ENCODE measurements at regions not wholly inside any gene's neighbourhood (a gene's known extent, or its start where the extent isn't known, plus 50 kb on each side); places are given as distances from the start of the nearest gene placed in this dataset.
A peak's percentile ranks its signal among the peaks of the same experiment; 100 is the strongest.

GRCh38 chr16:77579351-77579891 lies 142.9 kb upstream of the NUDT7 start:
- no peak overlapping the region for H3K9ac ChIP-seq
- no peak overlapping the region for H2AFZ ChIP-seq (replicated peaks)
- H3K27me3 Mint-ChIP-seq (ENCODE audit: insufficient read depth, low read depth) = no peaks in the 10 kb centered on the region
- TF ChIP-seq EZH2 (IDR thresholded peaks at IDR 0.05) (no peak), EZH2phosphoT487 (IDR thresholded peaks at IDR 0.05) (no peak)
- TF ChIP-seq, protein P1, sequence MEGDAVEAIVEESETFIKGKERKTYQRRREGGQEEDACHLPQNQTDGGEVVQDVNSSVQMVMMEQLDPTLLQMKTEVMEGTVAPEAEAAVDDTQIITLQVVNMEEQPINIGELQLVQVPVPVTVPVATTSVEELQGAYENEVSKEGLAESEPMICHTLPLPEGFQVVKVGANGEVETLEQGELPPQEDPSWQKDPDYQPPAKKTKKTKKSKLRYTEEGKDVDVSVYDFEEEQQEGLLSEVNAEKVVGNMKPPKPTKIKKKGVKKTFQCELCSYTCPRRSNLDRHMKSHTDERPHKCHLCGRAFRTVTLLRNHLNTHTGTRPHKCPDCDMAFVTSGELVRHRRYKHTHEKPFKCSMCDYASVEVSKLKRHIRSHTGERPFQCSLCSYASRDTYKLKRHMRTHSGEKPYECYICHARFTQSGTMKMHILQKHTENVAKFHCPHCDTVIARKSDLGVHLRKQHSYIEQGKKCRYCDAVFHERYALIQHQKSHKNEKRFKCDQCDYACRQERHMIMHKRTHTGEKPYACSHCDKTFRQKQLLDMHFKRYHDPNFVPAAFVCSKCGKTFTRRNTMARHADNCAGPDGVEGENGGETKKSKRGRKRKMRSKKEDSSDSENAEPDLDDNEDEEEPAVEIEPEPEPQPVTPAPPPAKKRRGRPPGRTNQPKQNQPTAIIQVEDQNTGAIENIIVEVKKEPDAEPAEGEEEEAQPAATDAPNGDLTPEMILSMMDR (IDR thresholded peaks at IDR 0.05) = no peak
- no peaks in the 10 kb centered on the region for H3K9me3 ChIP-seq (ENCODE audit: low read depth)
- H3K4me2 ChIP-seq = no peak overlapping the region
- no peaks in the 10 kb centered on the region for H3K27me3 ChIP-seq
- H3K36me3 ChIP-seq = no peaks in the 10 kb centered on the region
- no peaks in the 10 kb centered on the region for H3K4me1 Mint-ChIP-seq
- no peak overlapping the region for H3K27ac ChIP-seq
- H3F3A ChIP-seq (ENCODE audit: low read depth) = no peaks in the 10 kb centered on the region
- no peak overlapping the region for H3K4me3 ChIP-seq
- no peaks in the 10 kb centered on the region for H4K20me1 ChIP-seq (ENCODE audit: low read depth)
- no peak overlapping the region for H3K4me3 Mint-ChIP-seq
- no peaks in the 10 kb centered on the region for H3K9me3 Mint-ChIP-seq
- H3K27ac Mint-ChIP-seq = no peak overlapping the region
- no peaks in the 10 kb centered on the region for H3K36me3 Mint-ChIP-seq
- H3K4me1 ChIP-seq = peaks cover 4% of the 10 kb centered on the region
- DNase-seq (ENCODE audit: low spot score) = no peak
- no peaks in the 10 kb centered on the region for H3K79me2 ChIP-seq (ENCODE audit: low read depth)

DNA sequence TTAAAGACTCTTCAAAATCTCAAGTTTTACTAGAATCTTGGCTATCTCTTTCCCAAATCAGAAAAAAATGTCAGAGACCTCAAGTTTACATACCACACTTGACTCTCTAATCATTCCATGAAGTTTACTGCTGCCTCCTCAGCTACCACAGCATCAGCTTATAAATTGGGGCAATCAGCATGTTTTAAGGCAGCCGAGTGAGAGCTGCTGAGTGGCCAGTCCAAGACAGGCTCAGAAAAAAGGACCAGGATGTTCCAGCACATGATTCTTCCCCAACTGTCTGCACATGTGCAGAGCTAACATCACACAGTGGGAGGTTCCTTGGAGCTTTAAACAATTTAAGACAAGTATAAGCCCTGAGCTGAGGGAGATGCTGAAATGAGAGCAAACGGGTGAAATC lies 140.6 kb upstream of the NUDT7 start:
- H3K27ac Mint-ChIP-seq = no peak overlapping the region
- TF ChIP-seq EZH2 (IDR thresholded peaks at IDR 0.05) (no peak), EZH2phosphoT487 (IDR thresholded peaks at IDR 0.05) (no peak)
- TF ChIP-seq, protein P1 (IDR thresholded peaks at IDR 0.05) = no peak
- H3K4me3 Mint-ChIP-seq = no peak overlapping the region
- no peaks in the 10 kb centered on the region for H3K36me3 Mint-ChIP-seq
- Histone ChIP-seq H3K27ac (no peak overlapping the region), H3K4me2 (no peak overlapping the region), H3K27me3 (no peaks in the 10 kb centered on the region), H4K20me1 (ENCODE audit: low read depth) (no peaks in the 10 kb centered on the region), H3K4me1 (peaks cover 4% of the 10 kb centered on the region), H3K9ac (no peak overlapping the region), H2AFZ (replicated peaks) (no peak overlapping the region), H3K4me3 (no peak overlapping the region), H3K9me3 (ENCODE audit: low read depth) (no peaks in the 10 kb centered on the region), H3K36me3 (no peaks in the 10 kb centered on the region), H3K79me2 (ENCODE audit: low read depth) (no peaks in the 10 kb centered on the region), H3F3A (ENCODE audit: low read depth) (no peaks in the 10 kb centered on the region)
- H3K9me3 Mint-ChIP-seq = no peaks in the 10 kb centered on the region
- H3K27me3 Mint-ChIP-seq (ENCODE audit: insufficient read depth, low read depth) = peaks cover 7% of the 10 kb centered on the region
- peaks cover 8% of the 10 kb centered on the region for H3K4me1 Mint-ChIP-seq
- no peak for DNase-seq (ENCODE audit: low spot score)

- Mint-ChIP-seq H3K27ac (no peak overlapping the region), H3K9me3 (no peaks in the 10 kb centered on the region), H3K36me3 (no peaks in the 10 kb centered on the region), H3K4me3 (no peak overlapping the region), H3K4me1 (peaks cover 8% of the 10 kb centered on the region), H3K27me3 (ENCODE audit: insufficient read depth, low read depth) (peaks cover 7% of the 10 kb centered on the region)
- Histone ChIP-seq H3K4me2 (no peak overlapping the region), H3K4me1 (peaks cover 4% of the 10 kb centered on the region), H2AFZ (replicated peaks) (peak overlapping the region; percentile 38), H3K9ac (no peak overlapping the region), H3K27me3 (no peaks in the 10 kb centered on the region), H3K9me3 (ENCODE audit: low read depth) (no peaks in the 10 kb centered on the region), H3K79me2 (ENCODE audit: low read depth) (no peaks in the 10 kb centered on the region), H3K4me3 (no peak overlapping the region), H4K20me1 (ENCODE audit: low read depth) (no peaks in the 10 kb centered on the region), H3K36me3 (no peaks in the 10 kb centered on the region), H3F3A (ENCODE audit: low read depth) (no peaks in the 10 kb centered on the region), H3K27ac (no peak overlapping the region)
- TF ChIP-seq EZH2phosphoT487 (IDR thresholded peaks at IDR 0.05) = no peak
- TF ChIP-seq, protein P1 (IDR thresholded peaks at IDR 0.05) = peak; percentile 99
- peak; percentile 70 for DNase-seq (ENCODE audit: low spot score)
These were observed 138.0 kb upstream of the NUDT7 start for GRCh38 chr16:77584205-77584859.

All from neural progenitor cell (in vitro differentiated cells).